GM21529 (cell line): ENCODE measurements at regions not wholly inside any gene's neighbourhood (a gene's known extent, or its start where the extent isn't known, plus 50 kb on each side); places are given as distances from the start of the nearest gene placed in this dataset.

ENCODE experiments used
- ATAC-seq: cut with Tn5 transposase; IDR thresholded peaks from one replicate; pipeline ENCODE4 v1.9.1; 2021; ENCODE audit not compliant: unreplicated experiment

DNA sequence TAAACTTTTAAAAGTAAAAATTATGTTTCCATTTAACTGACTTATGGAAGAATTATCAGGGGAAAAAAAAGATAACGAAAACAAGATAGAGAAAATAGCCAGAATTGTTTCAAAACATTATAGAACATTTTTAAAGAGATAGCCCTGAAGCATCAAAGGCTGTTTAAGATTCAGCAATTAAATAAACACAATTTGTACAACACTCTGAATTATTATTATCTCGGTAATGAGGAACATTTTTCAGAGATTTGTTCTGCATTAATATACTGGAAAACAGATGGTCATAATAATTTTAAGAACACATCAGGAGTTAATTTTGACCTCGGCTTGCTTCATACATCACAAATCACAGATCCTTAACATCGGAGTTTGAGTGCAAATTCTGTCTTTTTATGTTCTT lies 643.8 kb downstream of the SORCS1 start:
- no peak for ATAC-seq

- ATAC-seq, result no peak
These were observed 645.0 kb downstream of the SORCS1 start for GRCh38 chr10:106519376-106520030.

GRCh38 chr10:106515206-106515790 lies 649.2 kb downstream of the SORCS1 start:
- no peak for ATAC-seq

DNA sequence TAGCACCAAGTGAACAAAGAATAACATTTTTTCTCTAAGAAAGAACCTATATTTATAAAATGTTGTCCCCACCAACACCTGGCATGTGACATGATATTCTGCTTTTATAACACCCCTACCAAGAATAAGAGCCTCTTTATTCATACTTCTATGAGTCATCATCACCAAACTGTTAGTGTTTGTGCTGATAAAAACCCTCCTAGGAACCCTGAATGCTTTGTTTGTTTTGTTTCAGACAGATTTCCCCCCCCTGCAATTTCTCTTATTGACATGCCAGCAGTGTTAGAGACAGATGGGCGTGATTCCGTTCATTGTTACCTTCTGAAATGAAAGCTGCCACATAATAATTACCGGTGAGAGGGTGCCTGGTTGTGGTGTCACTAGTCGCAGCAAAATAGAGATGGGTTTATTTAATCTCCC lies 651.1 kb downstream of the SORCS1 start:
- no peak for ATAC-seq

DNA sequence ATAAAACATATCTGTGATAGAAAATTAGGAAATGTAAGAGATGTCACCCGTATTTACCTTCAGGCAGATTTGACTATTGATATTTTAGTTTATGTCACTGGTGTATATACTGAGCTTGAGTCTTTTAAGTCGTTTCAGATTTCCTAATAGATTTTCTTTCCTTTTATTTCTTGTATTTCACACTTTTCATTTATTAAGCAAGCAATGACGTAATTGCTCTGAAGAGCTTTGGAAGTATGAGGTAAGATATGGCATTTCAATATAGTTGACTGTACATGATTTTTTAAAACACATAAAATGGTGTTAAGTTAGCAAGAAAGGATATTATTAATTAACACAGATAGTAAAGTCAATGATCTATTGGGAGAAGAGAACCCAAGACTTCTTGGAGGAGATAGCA lies 652.6 kb downstream of the SORCS1 start:
- ATAC-seq, result no peak

- ATAC-seq, result no peak
These were observed 655.6 kb downstream of the SORCS1 start for GRCh38 chr10:106508950-106509349.

DNA sequence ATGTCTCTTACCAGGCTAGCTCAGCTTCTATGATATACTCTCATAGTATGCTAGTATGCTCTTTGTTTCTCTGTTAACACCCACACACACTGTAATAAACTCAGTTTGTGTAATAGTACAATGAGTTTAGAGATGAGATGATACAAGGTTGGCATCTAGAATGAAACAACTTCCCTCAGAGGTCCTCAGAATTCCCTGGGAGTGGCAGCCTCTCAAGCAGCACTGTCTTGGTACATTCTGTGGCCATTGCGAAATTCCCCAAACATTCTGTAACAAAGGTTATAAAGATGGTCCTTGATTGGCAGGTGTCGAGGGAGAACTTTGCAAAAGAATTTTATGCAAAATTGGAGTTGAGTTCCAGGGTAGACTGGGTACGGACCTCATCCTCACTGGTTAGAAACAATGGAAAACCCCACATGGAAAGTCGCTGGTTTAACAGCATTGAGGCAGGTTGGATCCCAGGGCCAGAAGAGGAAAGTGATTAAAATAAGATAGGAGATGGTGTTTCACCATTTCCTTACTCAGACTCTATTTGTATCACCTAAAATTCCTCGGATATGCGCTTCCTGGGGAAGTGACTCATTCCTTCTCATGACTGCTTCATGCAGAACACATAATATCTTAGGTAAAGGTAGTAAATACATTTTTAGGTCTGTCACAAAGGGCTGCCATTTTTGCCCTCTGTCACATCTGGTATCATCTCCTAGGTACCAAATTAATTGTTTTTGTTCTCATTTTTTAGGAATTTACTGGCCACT lies 657.8 kb downstream of the SORCS1 start:
- ATAC-seq, result no peak

GRCh38 chr10:106504536-106504935 lies 660.0 kb downstream of the SORCS1 start:
- no peak for ATAC-seq

DNA sequence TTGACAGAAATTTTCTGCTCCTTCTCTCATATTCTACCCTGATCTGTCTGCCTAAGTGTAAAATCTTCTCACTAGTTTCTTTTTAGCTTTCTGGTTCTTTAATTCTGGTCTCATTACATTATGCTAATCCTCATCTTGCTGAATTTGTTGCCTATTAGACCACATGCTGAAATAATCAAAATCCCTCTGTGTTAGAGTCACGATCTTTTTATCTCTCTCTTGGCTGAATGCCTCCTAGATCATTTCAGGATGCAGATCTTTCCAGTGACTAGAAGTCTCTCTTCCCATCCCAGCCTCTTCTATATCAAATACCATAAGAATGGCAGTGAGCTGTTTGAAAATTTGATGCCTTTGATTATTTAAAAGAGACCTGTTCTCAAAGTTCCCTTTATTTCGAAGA lies 661.9 kb downstream of the SORCS1 start:
- ATAC-seq, result no peak

DNA sequence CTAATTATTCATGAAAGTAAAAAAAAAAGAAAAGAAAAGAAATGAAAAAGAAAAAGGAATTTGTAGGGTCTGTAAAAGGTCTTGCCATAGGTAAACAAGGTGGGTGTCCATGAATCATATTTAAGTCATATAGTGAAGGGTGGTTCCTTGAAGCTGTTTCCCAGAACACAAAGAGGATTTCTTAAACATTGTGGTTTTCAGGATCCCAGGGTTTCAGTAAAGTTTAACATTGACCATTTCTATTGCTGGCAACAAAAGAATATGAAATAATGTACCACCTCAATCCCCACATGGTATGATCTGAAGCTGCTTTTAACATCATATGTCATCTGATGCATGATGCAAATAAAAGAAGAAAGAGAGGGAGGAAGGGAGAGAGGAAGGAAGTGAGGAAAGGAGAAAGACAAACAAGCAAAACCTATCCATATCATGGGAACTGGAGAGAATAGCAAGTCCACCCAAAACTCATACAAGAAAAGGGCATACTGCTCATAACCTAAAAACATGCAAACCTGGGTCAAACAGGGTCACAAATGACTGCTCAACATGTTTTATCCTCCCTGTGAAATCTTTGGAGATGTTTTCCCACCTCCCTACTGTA lies 663.5 kb downstream of the SORCS1 start:
- no peak for ATAC-seq

- ATAC-seq, result no peak
These were observed 664.2 kb downstream of the SORCS1 start for GRCh38 chr10:106500041-106500924.

DNA sequence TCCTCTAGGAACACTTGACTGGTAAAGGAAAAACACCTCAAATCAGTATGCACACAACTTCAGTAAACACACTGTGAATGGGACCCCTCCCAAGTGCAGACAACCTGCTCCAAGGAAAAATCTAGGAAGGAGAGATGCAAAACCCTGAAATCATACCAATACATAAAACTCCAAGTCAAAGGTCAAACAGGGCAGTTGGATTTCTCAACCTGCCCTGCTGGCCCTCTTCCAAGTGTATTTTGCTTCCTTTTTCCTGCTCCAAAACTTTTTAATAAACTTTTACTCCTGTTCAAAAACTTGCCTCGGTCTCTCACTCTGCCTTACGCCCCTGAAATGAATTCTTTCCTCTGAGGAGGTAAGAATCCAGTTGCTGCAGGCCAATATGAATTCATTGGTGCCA lies 665.1 kb downstream of the SORCS1 start:
- no peak for ATAC-seq

- no peak for ATAC-seq
These were observed 665.8 kb downstream of the SORCS1 start for GRCh38 chr10:106498675-106499074.

GRCh38 chr10:106495931-106496330 lies 668.6 kb downstream of the SORCS1 start:
- ATAC-seq, result no peak

GRCh38 chr10:106493751-106494150 lies 670.8 kb downstream of the SORCS1 start:
- ATAC-seq, result no peak

GRCh38 chr10:106493226-106493625 lies 671.3 kb downstream of the SORCS1 start:
- ATAC-seq, result no peak

DNA sequence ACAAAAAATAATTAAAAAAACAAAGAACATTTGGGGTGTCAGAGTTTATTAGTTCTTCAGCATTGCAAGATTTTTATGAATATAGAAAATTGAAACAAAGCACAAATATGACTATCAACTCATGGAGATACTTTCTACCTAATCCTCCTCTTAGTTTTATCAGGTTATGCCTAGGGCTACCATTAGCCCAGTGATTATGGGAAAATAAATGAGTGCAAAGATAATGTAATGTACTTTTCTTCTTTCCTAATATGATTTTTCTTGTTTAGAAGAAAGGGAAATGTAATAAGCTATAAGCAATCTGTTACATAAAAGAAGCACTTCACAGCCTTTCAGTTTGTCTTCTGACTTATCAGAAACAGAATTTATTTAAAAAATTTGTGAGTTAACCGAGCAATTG lies 676.8 kb downstream of the SORCS1 start:
- no peak for ATAC-seq

- ATAC-seq, result no peak
These were observed 682.8 kb downstream of the SORCS1 start for GRCh38 chr10:106481598-106482275.

DNA sequence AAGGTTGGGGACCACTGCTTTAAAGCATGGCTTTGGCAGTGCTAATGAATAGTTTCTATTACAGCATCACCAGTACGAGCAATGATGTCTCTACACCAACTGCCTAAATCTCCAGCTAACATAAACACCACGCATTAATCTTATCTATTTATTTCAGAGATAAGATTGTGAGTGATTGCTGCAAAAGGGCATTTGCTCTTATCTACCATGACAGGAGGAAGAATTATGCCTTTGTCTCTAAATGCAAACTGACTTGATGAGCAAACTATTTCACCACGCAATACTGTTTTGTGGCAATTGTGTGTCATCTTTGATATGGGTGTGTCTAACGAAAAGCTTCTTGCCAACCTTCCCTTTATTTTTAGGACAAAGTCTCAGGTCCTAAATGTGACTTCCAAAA lies 684.9 kb downstream of the SORCS1 start:
- no peak for ATAC-seq

- no peak for ATAC-seq
These were observed 689.6 kb downstream of the SORCS1 start for GRCh38 chr10:106474876-106475275.
